Hypothalamus (tissue), 51 donors: ENCODE measurements at regions not wholly inside any gene's neighbourhood (a gene's known extent, or its start where the extent isn't known, plus 50 kb on each side); places are given as distances from the start of the nearest gene placed in this dataset.

Experiments used
- DNase-seq, 51 donors: peaks; one replicate each; lab custom pipeline; 2025; lab: John Stamatoyannopoulos, UW

GRCh38 chr12:34391771-34392581 lies 369.7 kb downstream of the ALG10 start:
- no peak for DNase-seq

- DNase-seq: no peak
Measured at GRCh38 chr12:34392741-34393085, 370.4 kb downstream of the ALG10 start.

DNA sequence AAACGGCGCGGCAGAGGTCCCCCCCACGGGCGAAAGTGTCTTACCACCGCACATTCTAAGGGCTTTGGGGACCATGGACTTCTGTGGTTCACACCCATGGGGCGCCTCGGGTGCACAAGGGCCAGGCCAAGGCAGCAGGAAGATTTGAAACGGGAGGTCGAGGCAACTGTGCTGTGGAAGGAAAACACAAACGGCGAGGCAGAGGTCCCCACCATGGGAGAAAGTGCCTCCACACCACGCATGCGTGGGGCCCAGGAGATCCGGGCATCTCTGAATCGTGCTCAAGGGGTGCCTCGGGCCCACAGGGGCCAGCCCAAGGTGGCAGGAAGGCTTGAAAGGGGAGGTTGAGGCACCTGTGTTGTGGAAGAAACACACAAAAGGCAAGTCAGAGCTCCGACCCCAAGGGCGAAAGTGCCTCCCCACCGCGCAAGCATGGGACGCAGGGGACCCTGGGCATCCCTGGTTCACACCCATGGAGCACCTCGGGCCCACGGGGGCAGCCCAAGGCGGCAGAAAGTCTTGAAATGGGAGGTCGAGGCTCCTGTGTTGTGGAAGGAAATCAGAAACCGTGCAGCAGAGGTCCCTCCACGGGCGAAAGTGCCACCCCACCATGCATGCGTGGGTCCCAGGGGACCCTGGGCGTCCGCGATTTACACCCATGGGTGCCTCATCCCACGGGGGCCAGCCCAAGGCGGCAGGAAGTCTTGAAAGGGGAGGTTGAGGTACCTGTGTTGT lies 371.0 kb downstream of the ALG10 start:
- no peak for DNase-seq

DNA sequence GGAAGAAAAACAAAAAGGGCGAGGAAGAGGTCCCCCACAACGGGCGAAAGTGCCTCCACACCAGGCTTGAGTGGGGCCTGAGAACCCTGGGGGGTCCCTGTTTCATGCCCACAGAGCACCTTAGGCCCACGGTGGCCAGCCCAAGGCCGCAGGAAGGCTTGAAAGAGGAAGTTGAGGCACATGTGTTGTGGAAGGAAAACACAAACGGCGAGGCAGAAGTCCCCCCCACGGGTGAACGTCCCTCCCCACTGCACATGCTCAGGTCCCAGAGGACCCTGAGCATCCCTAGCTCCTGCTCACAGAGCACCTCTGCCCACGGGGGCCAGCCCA lies 371.5 kb downstream of the ALG10 start:
- DNase-seq: no peak

- no peak for DNase-seq
Measured at GRCh38 chr12:34394211-34395055, 372.1 kb downstream of the ALG10 start.

DNA sequence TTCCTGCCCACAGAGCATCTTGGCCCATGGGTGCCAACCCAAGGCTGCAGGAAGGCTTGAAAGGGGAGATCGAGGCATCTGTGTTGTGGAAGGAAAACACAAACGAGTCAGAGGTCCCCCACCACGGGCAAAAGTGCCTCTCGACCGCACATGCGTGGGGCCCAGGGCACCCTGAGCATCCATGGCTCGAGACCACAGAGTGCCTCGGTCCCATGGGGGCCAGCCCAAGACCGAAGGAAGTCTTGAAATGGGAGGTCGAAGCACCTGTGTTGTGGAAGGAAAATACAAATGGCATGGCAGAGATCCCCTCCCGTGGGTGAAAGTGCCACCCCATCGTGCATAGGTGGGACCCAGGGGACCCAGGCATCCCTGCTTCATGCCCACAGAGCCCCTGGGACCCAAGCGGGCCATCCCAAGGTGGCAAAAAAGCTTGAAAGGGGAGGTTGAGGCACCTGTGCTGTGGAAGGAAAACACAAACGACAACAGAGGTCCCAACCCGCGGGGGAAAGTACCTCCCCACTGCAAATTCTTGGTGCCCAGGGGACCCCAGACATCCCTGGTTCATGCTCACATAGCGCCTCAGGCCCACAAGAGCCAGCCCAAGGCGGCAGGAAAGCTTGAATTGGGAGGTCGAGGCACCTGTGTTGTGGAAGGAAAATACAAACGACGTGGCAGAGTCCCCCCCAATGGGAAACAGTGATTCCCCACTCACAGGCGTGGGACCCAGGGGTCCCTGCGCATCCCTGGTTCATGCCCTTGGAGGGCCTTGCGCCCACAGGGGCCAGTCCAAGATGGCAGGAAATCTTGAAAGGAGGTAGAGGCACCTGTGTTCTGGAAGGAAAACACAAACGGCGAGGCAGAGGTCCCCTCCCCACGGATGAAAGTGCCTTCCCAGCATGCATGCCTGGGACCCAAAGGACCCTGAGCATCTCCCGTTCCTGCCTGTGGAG lies 373.0 kb downstream of the ALG10 start:
- no peak for DNase-seq

GRCh38 chr12:34396006-34396860 lies 373.9 kb downstream of the ALG10 start:
- no peak for DNase-seq

DNA sequence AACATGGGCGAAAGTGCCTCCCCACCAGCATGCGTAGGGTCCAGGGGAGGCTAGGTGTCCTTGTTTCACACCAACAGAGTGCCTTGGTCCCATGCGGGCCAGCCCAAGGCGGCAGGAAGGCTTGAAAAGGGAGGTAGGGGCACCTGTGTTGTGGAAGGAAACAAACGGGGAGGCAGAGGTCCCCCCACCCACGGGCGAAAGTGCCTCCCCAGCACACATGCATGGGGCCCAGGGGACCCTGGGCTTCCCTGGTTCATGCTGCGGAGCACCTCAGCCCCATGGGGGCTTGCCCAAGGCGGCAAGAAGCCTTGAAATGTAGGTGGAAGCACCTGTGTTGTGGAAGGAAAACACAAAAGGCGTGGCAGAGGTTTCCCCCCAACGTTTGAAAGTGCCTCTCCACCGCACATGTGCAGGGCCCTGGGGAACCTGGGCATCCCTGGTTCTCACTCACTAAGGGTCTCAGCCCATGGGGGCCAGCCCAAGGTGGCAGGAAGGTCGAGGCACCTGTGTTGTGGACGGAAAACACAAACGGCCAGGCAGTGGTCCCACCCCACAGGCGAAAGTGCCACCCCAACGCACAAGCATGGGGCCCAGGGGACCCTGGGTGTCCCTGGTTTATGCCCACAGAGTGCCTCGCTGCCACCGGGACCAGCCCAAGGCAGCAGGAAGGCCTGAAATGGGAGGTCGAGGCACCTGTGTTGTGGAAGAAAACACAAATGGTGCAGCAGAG lies 374.7 kb downstream of the ALG10 start:
- no peak for DNase-seq

GRCh38 chr12:34397591-34398365 lies 375.5 kb downstream of the ALG10 start:
- DNase-seq: no peak

- no peak for DNase-seq
Measured at GRCh38 chr12:34398366-34398705, 376.0 kb downstream of the ALG10 start.

GRCh38 chr12:34398706-34399630 lies 376.7 kb downstream of the ALG10 start:
- no peak for DNase-seq

DNA sequence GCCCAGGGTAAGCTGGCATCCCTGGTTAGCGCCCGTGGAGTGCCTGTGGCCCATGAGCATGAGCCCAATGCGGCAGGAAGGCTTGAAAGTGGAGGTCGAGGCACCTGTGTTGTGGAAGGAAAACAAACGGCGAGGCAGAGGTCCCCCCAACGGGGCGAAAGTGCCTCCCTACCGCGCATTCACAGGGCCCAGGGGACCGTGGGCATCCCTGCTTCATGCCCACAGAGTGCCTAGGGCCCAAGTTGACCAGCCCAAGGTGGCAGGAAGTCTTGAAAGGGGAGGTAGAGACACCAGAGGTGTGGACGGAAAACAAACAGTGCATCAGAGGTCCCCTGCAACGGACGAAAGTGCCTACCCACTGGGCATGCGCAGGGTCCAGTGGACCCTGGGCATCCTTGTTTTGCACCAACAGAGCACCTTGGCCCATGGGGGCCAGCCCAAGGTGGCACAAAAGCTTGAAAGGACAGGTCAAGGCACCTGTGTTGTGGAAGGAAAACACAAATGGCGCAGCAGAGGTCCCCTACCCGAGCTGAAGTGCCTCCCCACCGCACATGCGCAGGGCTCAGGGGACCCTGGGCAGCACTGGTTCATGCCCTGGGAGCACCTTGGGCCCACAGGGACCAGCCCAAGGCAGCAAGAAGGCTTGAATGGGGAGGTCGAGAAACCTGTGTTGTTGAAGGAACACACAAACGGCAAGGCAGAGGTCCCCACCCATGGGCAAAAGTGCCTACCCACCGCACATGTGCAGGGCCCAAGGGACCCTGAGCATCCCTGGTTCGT lies 377.5 kb downstream of the ALG10 start:
- DNase-seq: no peak

GRCh38 chr12:34400411-34400881 lies 378.1 kb downstream of the ALG10 start:
- no peak for DNase-seq

DNA sequence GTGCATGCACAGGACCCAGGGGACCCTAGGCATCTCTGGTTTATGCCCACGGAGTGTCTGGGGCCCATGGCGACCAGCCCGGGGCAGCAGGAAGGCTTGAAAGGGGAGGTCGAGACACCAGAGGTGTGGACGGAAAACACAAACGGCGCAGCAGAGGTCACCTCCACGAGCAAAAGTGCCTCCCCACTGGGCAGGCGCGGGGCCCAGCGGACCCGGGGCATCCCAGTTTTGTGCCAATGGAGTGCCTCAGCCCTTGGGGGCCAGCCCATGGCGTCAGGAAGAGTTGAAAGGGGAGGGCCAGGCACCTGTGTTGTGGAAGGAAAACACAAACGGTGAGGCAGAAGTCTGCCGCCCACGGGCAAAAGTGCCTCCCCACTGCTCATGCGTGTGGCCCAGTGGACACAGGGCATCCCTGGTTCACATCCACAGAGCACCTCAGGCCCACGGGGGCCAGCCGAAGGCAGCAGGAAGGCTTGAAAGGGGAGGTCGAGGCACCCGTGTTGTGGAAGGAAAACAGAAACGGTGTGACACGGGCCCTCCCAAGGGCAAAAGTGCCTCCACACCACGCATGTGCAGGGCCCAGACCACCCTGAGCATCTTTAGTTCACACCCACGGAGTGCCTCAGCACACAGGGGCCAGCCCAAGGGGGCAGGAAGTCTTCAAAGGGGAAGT lies 378.8 kb downstream of the ALG10 start:
- DNase-seq: no peak

DNA sequence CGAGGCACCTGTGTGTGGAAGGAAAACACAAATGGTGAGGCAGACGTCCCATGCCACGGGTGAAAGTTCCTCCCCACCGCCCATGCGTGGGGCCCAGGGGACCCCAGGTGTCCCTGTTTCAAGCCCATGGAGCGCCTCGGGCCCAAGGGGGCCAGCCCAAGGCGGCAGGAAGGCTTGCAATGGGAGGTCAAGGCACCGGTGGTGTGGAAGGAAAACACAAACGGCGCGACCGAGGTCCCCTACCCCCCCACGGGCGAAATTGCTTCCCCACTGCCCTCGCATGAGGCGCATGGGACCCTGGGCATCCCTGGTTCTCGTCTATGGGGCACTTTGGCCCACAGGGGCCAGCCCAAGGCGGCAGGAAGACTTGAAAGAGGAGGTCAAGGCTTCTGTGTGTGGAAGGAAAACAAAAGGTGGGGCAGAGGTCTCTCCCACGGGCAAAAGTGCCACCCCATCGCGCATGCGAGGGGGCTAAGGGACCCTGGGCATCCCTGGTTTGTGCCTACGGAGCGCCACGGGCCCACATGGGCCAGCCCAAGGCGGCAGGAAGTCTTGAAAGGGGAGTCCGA lies 379.4 kb downstream of the ALG10 start:
- no peak for DNase-seq
